Left lobe of liver (tissue), 2 donors: ENCODE measurements at regions not wholly inside any gene's neighbourhood (a gene's known extent, or its start where the extent isn't known, plus 50 kb on each side); places are given as distances from the start of the nearest gene placed in this dataset.
"Not testable (repeated sequence)": the region's sequence is repeated elsewhere in the genome, so short reads cannot be mapped to it uniquely, and the experiment has no call there.

Experiments
- ATAC-seq: fragments of 200-7000 bp; cut with Tn5 transposase; one replicate; pipeline ENCODE4 v1.9.1; 2020; ENCODE audit warnings: mild to moderate bottlenecking, moderate library complexity
- DNase-seq: peaks from one replicate; pipeline ENCODE4 v3.0.0-alpha.2; 2020; ENCODE audit warnings: low spot score
- donor health status: DM: no; HTN: no; CAD: no; lungs with moderate emphysema.
- donor health status: DM: no; HTN: yes; CAD: no.

DNA sequence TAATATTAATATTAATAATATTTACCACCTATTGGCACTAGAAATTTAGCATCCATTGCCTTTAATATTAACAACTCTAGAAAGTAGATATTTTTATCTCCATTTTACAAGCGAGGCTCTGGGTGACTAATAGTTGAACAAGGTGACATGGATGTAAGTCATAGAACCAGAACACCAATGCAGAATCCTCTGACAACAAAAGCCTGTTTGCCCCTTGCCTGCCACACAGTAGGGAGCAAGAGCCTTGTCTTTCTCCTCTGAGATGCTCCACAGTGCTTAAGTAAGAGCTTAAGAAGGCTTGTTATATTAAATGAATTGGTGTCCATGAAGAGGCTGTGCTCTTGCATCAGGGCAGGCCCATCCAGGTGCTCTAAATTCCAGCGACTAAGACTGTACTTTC is 51.2 kb upstream of the LBX1 start:
- ATAC-seq (no peak), DNase-seq (no peak)

DNA sequence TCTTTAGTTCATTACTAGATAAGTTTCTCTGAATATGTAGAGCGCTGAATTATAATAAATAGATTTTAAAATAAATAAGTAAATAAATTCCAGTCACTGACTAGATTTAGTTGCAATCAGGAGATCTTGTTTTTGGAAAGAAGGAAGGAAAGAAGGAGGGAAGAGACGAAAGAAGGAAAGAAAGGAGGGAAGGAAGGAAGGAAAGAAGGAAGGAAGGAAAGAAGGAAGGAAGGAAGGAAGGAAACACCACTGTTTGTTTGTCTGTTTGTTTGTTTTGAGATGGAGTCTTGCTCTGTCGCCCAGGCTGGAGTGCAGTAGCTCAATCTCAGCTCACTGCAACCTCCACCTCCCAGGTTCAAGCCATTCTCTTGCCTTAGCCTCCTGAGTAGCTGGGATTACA is 51.7 kb upstream of the LBX1 start:
- not testable (repeated sequence) for DNase-seq, ATAC-seq

DNA sequence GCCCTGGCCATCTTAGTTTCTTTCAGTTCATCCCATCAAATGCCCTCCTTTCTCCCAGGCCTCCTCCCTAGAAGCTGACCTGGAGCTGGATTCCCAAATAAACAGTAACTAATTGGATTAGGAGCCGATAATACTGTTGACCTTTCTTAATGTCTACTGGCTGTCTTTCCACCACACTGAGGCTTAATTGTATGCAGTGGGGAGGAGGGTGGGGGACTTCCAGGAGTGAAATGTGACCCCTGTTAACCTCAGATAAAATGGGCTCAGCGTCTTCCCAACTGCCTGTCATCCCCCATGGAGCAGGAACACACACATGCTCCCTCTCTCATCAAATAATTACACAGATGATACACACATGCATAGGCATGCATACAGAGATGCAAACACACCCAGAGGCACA is 53.7 kb upstream of the LBX1 start:
- ATAC-seq (no peak), DNase-seq (no peak)

DNA sequence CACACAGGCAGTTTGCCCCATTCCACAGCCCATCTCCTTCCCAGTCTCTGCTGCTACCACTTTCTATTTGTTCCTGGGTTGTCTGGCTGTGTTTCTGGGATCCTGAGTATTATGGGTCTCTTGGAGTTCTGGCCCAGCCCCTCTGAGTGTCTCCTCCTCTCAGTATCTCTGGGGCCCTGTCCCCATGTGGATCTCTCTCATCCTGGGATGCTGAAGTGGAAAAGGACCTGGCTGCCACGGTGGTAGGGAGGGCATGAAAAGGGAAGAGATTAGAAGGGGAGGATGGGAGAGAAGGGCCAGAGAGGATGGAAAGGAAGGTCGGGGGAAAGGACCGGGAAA is 54.5 kb upstream of the LBX1 start:
- DNase-seq (no peak), ATAC-seq (no peak)

DNA sequence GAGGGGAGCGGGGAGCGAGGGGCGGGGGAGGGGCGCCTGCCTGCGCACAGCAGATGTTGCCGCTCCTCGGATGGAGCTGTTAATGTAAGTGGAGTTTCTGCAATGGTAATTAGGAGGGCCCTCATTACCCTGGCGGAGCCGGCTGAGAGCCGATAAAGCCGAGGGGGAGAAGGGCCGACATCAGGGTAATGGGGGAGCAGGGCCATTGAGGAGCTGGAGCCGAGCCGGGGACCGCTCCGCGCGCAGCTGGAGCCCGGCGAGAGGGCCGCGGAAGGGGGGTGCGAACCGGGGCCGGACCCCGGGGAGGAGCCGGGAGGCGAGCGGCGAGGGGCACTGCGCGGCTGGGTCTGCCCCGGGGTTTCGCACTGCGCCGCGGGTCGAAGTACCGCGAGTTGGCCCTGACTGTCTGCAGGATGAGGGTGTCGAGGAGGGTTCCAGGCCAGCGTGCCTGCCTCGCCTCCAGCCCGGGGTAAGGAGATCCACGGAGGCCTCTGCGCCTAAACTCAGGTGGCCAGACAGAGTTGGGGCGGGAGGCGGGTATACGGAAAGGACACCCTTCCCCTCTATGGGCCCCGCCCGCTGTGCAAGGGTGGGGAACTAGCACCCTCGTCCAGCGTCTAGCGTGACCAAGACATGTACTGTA is 55.0 kb upstream of the LBX1 start:
- ATAC-seq (no peak), DNase-seq (no peak)

DNA sequence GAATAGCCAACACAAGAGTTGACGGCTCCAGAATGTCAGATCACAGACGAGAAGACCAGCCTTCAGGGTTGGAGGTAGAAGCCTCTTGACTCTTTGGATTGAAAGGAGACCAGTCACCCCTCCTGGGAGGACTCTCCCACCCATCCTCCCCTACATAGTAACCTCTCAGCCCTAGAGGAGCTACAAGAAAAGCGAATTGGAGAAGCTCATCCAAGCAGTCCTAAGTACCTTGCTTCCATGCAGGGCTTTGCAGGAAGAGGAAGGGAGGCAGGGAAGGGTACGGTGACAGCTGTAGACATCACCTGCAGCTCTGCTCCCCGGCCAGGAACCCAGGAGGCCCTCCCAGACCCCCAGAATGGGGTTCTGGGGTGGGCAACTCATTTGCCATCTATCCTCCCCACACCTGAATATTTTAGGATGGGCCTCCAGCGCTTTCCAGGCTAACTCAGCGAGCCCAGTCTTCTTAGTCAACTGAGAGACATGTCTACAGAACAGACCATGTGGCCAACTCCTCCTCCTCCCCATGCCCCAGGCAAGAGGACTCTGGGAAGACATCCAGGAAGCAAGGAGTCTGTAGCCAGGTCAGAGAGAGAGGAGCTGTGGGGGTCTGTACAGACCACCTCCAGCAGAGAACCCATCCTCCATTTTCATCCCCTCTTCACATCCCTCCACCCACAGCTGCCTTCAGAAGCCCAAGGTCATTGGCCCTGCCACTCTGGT is 55.6 kb upstream of the LBX1 start:
- no peak for DNase-seq
- peak; percentile 15 for ATAC-seq

DNA sequence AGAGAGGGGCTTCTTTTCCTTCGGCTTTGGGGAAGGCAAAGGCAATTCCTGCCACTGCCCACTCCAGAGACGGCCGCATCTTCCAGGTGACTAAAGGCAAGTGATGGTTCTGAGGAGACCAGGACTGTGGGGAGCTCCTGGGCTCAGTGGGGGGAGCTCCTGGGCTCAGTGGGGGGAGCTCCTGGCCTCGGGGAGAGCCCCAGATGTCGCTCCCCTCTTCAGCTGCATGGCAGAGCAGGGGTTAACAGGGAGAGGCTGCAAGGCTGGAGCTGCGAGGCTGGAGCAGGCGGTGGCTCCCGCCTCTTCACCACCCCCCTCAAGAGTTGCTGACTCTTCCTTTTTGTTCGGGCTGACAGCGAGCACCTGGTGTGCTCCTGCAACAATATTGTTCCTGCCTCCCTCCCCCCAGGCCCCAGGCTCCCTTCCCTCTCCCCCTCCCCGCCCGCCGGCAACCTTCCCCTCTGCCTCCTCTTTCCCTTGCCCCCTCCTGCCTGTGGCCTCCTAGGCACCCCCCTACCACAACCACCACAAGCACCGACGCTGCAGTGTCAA is 56.3 kb upstream of the LBX1 start:
- ATAC-seq: peak; percentile 28
- DNase-seq: no peak

DNA sequence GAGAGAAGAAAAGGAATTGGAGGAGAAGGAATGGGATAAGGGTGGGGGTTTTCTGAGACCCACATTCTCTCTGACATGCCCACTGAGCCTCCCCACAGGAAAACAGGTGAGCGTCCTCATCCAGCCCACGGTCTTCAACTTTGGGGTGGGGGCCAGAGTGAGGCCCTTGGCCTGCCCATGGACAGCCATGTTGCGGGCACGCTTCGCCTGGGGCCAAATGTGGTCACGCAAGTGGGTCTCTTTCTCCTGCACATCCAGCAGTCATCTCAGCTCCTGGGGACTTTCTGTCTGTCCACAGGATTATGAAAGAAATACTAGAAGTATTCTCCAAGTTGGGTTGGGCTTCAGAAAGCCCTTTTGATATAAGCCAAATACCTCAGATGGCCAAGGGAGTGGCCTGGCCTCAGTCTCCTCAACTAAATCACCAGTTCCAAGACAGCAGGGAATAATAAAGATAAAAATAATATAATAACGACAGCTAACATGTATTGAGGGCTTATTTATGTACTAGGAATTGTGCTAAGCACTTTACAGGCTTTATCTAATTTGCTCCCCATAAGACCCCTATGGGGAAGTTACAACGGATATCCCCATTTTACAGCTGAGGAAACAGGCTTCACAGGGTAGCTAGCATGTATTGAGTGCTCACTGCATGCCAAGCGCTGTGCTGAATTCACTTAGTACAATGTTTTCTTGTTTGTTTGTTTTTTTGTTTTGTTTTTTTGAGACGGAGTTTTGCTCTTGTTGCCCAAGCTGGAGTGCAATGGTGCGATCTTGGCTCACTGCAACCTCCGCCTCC is 57.2 kb upstream of the LBX1 start:
- DNase-seq: no peak

DNA sequence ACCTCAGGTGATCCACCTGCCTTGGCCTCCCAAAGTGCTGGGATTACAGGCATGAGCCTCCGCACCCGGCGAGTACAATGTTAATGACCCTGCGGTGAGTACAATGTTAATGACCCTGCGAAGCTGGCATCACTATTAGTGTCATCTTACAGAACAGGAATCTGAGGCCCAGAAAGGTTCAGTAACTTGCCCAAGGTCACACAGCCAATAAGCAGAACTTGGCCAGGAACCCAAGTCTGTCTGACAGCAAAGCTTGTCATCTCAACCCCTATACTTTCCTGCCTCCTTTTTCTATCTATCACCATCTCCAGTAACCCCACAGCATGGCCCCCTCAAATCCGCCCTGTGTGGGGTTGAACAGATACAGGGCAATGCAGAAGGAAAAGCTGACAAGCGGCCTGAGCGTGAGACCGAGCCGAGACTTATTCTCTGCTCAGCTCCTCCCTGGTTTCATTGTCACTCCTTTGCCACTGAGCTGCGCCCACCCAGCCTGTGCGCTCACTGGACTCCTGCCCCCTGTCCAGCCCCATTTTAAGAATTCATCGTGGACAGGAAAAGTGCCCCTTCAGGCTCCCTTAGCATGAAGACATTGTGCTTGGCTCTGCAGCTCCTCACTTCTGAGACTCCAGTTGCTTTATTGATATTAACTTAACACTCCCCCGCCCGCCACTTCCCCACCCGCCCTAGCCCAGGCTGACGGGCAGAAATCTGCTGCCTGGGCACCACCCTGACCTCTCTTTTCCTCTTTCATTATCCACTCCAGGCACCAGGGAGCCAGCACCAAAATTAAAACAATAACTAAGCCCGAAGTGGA is 58.1 kb upstream of the LBX1 start:
- no peak for DNase-seq
- peak; percentile 49 for ATAC-seq

More for the DNA sequence above, 57.2 kb upstream of the LBX1 start:
- ATAC-seq: no peak

DNA sequence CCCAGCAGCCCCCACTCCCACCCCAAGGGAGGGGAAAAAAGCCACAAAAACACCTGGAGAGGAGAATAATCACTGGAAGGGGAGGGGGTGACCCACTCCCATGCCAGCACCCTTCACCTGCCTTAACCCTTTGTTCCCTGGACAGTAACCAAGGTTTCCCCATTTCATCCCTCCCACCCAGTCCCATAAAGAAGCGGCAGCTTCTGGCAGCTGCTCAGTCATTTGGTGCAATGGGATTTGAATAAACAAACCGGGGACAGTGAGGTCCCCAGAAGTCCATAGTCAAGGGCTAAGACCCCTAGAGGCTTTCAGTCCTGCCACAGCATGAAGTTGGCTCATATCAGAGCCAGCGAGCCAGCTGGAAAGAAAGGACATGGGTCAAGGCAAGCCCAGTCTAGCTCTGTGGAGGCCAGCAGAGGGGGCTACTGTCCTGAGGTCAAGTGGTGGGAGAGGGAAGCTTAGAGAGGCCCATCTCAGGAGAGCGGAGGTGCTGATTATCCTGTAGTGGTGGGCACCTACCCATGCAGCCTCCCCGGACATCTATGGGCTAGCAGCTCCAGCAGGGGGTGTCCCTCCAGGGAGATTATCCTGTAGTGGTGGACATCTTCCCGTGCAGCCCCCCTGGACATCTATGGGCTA is 58.9 kb upstream of the LBX1 start:
- ATAC-seq (no peak), DNase-seq (no peak)

DNA sequence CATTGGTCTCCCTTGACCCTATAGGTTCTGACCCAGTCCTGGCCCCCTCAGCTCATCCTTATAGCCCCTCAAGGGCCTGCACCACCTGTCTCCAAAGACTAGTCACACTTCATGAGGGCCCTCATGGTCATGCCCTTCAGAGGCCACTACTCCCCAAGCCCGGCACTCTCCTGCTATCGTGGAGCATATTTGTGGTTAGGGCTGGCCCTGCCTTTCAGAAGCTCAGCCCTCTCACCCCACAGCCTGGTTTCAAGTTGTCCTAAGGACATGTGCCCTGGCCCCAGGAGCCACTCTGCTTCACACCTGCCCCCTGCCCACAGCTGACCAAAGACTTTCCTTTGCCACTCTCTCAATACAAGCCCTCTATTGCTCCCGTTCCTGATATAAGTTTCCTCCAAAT is 60.3 kb upstream of the LBX1 start:
- ATAC-seq: no peak
- DNase-seq: no peak

DNA sequence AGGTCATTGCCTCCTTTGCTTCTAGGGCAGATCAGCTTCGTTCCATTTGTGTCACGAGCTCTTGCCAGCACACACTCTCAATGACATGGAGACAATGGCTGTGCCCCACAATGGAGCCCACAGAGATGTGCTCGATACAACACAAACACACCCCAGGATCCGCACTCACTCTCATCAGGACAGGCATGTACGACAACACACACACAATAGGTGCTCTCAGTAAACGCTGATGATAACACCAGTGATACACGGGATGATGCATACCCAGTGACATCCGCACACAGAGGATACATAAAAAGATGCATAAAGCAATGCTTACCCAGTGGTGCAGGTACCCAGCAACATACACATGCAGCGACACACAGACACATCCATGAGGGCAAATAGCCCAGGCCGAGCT is 61.2 kb upstream of the LBX1 start:
- DNase-seq (no peak), ATAC-seq (no peak)

DNA sequence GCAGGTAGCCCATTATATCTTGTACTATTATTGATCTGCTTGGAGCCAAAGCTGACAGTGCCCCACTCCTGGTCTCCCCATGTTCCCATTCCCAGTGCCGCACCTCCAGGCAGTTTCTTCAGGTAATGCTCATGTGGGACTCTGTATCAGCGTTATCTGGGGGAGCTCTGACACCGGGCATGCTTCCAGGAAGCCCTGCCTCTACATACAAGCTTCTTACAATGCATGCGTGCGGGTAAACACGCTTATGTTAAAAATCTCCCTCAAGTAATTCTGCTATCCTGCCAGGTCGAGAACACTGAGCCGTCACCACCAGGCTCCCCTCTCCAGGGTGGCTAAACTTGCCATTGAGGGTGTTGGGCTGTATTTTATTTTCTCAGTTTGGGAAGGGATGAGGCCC is 61.6 kb upstream of the LBX1 start:
- no peak for DNase-seq

DNA sequence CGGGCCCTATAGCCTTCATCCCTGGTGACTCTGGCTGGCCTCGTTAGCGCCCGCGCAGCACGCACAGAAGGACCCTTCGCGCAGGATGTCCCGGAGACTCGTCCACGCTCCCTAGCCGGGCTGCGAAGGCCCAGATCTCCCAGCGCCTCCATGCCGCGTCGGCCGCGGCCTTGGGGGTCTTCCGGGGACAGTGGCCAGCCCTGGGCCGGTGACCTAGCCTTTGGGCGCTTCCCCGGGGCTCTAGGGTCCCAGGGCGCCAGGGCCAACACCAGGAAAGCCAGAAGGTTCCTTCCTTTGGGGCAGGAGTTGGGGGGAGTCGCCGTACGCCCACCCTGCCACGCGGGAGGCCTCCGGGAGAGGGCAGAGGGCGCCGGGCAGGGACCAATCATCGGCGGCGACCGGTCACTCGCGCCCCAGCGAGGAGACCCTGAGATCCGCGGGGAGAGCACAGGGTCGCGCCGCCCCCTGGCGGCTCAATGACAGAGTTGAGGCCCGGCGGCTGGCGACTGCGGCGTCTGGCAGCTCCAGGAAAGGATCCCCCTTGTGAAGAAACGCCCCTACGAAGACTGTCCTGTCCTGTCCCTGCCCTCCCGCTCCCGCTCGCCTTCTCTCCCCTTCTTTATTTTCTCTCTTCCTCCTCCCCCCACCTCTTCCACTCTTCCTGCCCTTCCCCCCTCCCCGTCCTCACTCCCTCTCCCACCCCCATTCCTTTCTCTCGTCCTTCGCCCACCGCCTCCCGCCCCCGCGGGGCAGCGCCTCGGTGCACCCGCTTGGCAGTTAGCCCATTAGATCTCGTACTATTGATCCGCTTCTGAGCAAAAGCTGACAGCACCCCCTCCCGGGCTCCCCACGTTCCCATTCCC is 62.3 kb upstream of the LBX1 start:
- ATAC-seq: peak; percentile 63
- no peak for DNase-seq

More for the DNA sequence above, 61.6 kb upstream of the LBX1 start:
- no peak for ATAC-seq

DNA sequence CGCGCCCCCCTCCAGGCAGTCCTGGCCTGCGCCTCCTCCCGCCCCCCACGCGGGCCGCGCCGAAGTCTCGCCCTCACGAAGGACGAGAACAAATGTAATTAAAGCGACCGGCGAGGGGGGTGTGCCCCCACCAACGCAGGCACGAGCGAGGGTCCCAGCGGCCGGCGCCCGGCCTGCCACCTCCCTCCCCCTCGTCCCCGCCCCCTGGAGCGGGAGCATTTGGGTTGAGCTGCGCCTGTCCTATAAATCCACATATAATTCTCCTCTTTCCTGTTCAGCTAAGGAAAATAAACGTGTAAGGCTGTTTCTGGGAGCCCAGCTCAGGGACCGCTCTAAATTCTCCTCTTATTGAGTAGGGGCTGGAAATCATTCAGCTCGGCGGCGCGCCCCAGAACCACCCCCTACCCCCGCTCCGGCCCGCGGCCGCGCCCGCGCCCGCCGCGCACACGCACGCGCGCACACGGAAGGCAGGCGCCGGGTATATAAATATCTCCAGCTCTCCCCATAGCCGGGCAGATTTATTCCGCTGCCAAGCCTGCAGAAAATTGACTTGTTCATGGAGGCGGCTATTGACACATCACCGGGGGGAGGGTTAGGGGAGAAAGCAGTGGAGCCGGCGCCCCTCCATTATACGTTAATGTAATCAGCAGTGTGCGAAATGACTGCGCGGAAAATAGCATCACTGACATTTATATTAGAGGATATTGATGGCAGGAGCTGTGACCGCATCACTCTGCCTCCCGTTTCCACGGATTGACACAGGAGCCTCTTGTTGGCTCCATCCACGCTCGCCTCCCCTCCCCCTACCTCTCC is 61.6 kb upstream of the BTRC start:
- peak; percentile 45 for ATAC-seq
- DNase-seq: no peak

DNA sequence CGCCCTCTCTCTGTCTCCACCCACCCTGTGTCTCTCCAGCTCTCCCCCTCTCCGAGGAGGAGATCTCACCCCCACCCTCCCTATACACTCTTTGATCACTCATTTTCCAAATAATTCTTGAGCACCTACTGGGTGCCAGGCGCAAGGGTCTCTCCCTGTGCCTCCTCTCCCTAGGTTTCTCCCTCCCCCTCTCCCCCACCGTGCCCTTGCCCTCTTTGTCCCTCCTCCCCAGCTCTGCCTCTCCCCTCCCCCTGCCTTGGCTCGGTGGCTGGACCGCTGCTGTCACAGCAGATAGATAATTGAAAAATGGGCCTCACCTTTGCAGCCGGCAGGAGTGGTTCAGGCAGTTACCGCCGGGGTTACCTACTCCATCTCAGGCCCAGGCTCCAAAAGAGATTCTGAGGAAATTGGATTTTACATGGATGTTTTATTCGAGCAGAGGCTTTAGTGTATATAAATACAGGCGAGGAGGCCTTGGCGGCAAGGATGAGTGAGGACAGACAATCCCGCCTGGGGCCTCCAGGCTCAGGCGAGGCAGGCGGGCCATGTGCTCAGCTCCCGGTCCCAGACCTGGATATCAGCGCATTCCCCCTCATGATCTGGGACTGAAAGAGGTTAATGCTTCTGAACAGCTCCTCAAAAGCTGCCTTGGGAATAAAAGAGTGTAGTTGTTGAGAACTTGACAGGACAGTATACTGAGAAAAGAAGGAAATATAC is 60.8 kb upstream of the BTRC start:
- ATAC-seq (no peak), DNase-seq (no peak)

DNA sequence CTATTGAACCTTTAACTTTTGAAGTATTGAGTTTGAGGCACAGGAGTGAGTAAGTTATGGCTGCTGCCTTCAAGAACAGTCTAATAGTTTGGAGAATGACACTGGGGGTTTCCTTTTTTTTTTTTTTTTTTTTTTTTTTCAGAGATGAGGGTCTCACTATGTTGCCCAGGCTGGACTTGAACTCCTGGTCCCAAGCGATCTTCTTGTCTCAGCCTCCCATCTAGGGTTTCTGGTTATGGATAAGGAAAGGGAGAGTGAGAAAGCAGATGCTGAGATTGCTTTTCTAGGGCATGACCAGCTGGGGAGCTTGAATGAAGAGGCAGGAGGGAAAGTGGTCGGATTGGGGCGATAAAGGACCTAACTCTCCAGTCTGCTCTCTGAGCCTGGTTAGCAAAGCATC is 59.9 kb upstream of the BTRC start:
- no peak for DNase-seq
- ATAC-seq: no peak

DNA sequence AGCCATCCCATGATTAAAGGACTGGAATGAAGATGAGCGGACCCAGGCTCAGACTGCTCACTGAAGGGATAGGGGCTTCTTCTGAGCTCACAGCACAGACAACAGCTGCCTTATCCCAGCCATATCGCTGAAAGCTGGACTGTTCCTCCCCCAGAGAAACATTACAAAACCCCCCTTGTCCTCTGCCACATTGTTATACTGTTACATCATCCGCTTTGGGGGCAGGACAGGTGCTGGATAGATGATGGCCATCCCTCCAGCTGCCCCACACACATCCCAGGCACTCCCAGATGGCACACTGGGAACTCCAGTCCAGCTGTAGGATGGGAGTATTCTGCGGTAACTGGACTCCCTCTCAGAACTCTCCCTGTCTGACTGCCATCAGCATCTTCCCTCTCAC is 58.7 kb upstream of the BTRC start:
- ATAC-seq: no peak

More for the DNA sequence above, 58.7 kb upstream of the BTRC start:
- no peak for DNase-seq
